Tibial nerve (tissue), 4 donors: ENCODE measurements at regions not wholly inside any gene's neighbourhood (a gene's known extent, or its start where the extent isn't known, plus 50 kb on each side); places are given as distances from the start of the nearest gene placed in this dataset.

Experiments
- DNase-seq, 2 donors: peaks; one replicate each; pipeline ENCODE4 v3.0.0-alpha.2; 2019; ENCODE audit warnings: low spot score in 2 of 2
- H3K27ac ChIP-seq, 4 donors: fragments of 200-600 bp; sonication (generic) in 3 of 4; one replicate each; pipeline ENCODE4 v1.5.1; 2017 to 2019; ENCODE audit warnings: mild to moderate bottlenecking in 1 of 4
- H3K27me3 ChIP-seq, 2 donors: fragments of 200-600 bp; sonication (generic) in 1 of 2; one replicate each; pipeline versions ENCODE4 v1.5.1 to v1.6.0; 2017 to 2019
- H3K36me3 ChIP-seq, 3 donors: fragments of 200-600 bp; sonication (generic); one replicate each; pipeline ENCODE4 v1.5.1; 2018 to 2019
- H3K4me1 ChIP-seq, 4 donors: fragments of 200-600 bp; sonication (generic) in 3 of 4; one replicate each; pipeline ENCODE4 v1.5.1; 2017 to 2019
- H3K4me3 ChIP-seq, 4 donors: fragments of 200-600 bp; sonication (generic) in 3 of 4; one replicate each; pipeline ENCODE4 v1.5.1; 2017 to 2019; ENCODE audit warnings: mild to moderate bottlenecking in 1 of 4, moderate library complexity in 1 of 4
- H3K9me3 ChIP-seq, 4 donors: fragments of 200-600 bp; sonication (generic) in 3 of 4; one replicate each; pipeline ENCODE4 v1.5.1; 2017 to 2019
- CTCF ChIP-seq, 5 experiments: fragments of 200-600 bp in 3 of 5; fragments of 450-650 bp in 2 of 5; sonication (generic) in 3 of 5; IDR thresholded peaks; one replicate each; pipeline ENCODE4 v1.5.1; 2016 to 2019; ENCODE audit warnings: antibody characterized with exemption in 5 of 5, mild to moderate bottlenecking in 3 of 5, moderate library complexity in 2 of 5
- EP300 ChIP-seq, 2 donors: sonication (generic); formaldehyde crosslinking; IDR thresholded peaks; one replicate each; pipeline ENCODE4 v1.6.1; 2017; ENCODE audit warnings: antibody characterized with exemption in 2 of 2, mild to moderate bottlenecking in 1 of 2
- POLR2A ChIP-seq, 2 donors: fragments of 450-650 bp; IDR thresholded peaks; one replicate each; pipeline ENCODE4 v1.6.1; 2017; ENCODE audit warnings: antibody characterized with exemption in 2 of 2, mild to moderate bottlenecking in 2 of 2, moderate library complexity in 2 of 2
- WGBS, 2 donors: methylation state at CpG; one replicate each; pipeline ENCODE4 v1.1.5; 2018; 5-methylcytosine and 5-hydroxymethylcytosine counted together

GRCh38 chr5:27381686-27382085 lies 343.3 kb upstream of the CDH9 start:
- no peak overlapping the region for H3K4me3 ChIP-seq
- H3K4me1 ChIP-seq = no peaks in the 10 kb centered on the region
- no peaks in the 10 kb centered on the region for H3K36me3 ChIP-seq
- no peaks in the 10 kb centered on the region for H3K9me3 ChIP-seq
- no peak overlapping the region for H3K27ac ChIP-seq
- 66 to 80% methylated on average over 1 of the region's 1 CpG for WGBS, 2 donors
- H3K27me3 ChIP-seq = no peaks in the 10 kb centered on the region
- TF ChIP-seq EP300 (IDR thresholded peaks at IDR 0.05) (no peak), CTCF (IDR thresholded peaks at IDR 0.05) (no peak), POLR2A (IDR thresholded peaks at IDR 0.05) (no peak)
- DNase-seq = no peak

- Histone ChIP-seq H3K27me3 (no peaks in the 10 kb centered on the region), H3K27ac (no peak overlapping the region), H3K36me3 (no peaks in the 10 kb centered on the region), H3K9me3 (no peaks in the 10 kb centered on the region), H3K4me1 (no peaks in the 10 kb centered on the region), H3K4me3 (no peak overlapping the region)
- DNase-seq = no peak
- 76 to 85% methylated on average over 4 of the region's 4 CpGs for WGBS, 2 donors
- TF ChIP-seq CTCF (IDR thresholded peaks at IDR 0.05) (no peak), POLR2A (IDR thresholded peaks at IDR 0.05) (no peak), EP300 (IDR thresholded peaks at IDR 0.05) (no peak)
Observed at GRCh38 chr5:27377626-27378025, 339.2 kb upstream of the CDH9 start.

GRCh38 chr5:27353970-27354369 lies 315.6 kb upstream of the CDH9 start:
- H3K4me1 ChIP-seq = no peaks in the 10 kb centered on the region
- WGBS, 2 donors = 88 to 89% methylated on average over 6 of the region's 6 CpGs
- H3K36me3 ChIP-seq = no peaks in the 10 kb centered on the region
- no peak overlapping the region for H3K27ac ChIP-seq
- TF ChIP-seq EP300 (IDR thresholded peaks at IDR 0.05) (no peak), CTCF (IDR thresholded peaks at IDR 0.05) (no peak), POLR2A (IDR thresholded peaks at IDR 0.05) (no peak)
- H3K27me3 ChIP-seq = no peaks in the 10 kb centered on the region
- H3K4me3 ChIP-seq = no peak overlapping the region
- DNase-seq = no peak
- no peaks in the 10 kb centered on the region for H3K9me3 ChIP-seq

- H3K27ac ChIP-seq = no peak overlapping the region
- H3K4me3 ChIP-seq = no peak overlapping the region
- no peak for DNase-seq
- no peaks in the 10 kb centered on the region for H3K4me1 ChIP-seq
- no peak for TF ChIP-seq CTCF (IDR thresholded peaks at IDR 0.05)
- no peak for TF ChIP-seq POLR2A (IDR thresholded peaks at IDR 0.05)
- TF ChIP-seq EP300 (IDR thresholded peaks at IDR 0.05) = no peak
- no peaks in the 10 kb centered on the region for H3K9me3 ChIP-seq
- WGBS, 2 donors = 82 to 83% methylated on average over 6 of the region's 6 CpGs
- H3K36me3 ChIP-seq = no peaks in the 10 kb centered on the region
- no peaks in the 10 kb centered on the region for H3K27me3 ChIP-seq
Observed at GRCh38 chr5:27353540-27353939, 315.2 kb upstream of the CDH9 start.

- Histone ChIP-seq H3K9me3 (no peaks in the 10 kb centered on the region), H3K36me3 (no peaks in the 10 kb centered on the region), H3K27me3 (no peaks in the 10 kb centered on the region), H3K4me1 (no peaks in the 10 kb centered on the region), H3K4me3 (no peak overlapping the region), H3K27ac (no peak overlapping the region)
- no peak for DNase-seq
- TF ChIP-seq EP300 (IDR thresholded peaks at IDR 0.05) = no peak
- no peak for TF ChIP-seq CTCF (IDR thresholded peaks at IDR 0.05)
- TF ChIP-seq POLR2A (IDR thresholded peaks at IDR 0.05) = no peak
Observed at GRCh38 chr5:27341342-27341741, 303.0 kb upstream of the CDH9 start.
